Caco-2 (cell line): ENCODE measurements at regions not wholly inside any gene's neighbourhood (a gene's known extent, or its start where the extent isn't known, plus 50 kb on each side); places are given as distances from the start of the nearest gene placed in this dataset.

Experiments used
- BruUV-seq: library from RNA; stranded (reverse); fragments of 400-500 nt; replicated peaks from 2 replicates; lab custom pipeline; 2021; lab: Mats Ljungman, UMichigan
- CTCF ChIA-PET: fragments of 300-600 bp; sonication (Branson Sonifier 250); formaldehyde crosslinking; loops from one replicate; lab custom pipeline; 2022; ENCODE audit warnings: antibody characterized with exemption; lab: Charles Lee
- POLR2A ChIA-PET: fragments of 300-600 bp; sonication (Branson Sonifier 250); formaldehyde crosslinking; loops from one replicate; lab custom pipeline; 2022; ENCODE audit warnings: antibody characterized with exemption; lab: Charles Lee
- DNase-seq, 2 experiments: peaks; one replicate each; pipeline versions ENCODE4 v3.0.0 to v3.0.0-alpha.2; 2020 to 2022
- H3K27me3 ChIP-seq: replicated peaks from 2 replicates; pipeline ENCODE4 v1.6.0; 2011; ENCODE audit warnings: low read length; ENCODE audit not compliant: control insufficient read depth, insufficient read depth
- H3K36me3 ChIP-seq: 2 replicates; pipeline ENCODE4 v1.5.1; 2011; ENCODE audit warnings: low read length; ENCODE audit not compliant: control insufficient read depth, insufficient read depth
- H3K4me1 ChIP-seq: fragments of 250-450 bp; sonication (Bioruptor Pico); 2 replicates; pipeline ENCODE4 v1.5.1; 2020; ENCODE audit warnings: mild to moderate bottlenecking
- H3K4me3 ChIP-seq: 2 replicates; pipeline ENCODE4 v1.5.1; 2011; ENCODE audit warnings: low read depth, mild to moderate bottlenecking, control low read depth, low read length
- H3K9me3 ChIP-seq: fragments of 250-450 bp; sonication (Bioruptor Pico); 2 replicates; pipeline ENCODE4 v1.5.1; 2020; ENCODE audit warnings: mild to moderate bottlenecking, moderate library complexity
- H3K27ac Mint-ChIP-seq: one replicate; pipeline ENCODE4 v1.8.0; 2022; ENCODE audit warnings: mixed read lengths; ENCODE audit not compliant: unreplicated experiment
- H3K27me3 Mint-ChIP-seq: one replicate; pipeline ENCODE4 v1.8.0; 2022; ENCODE audit warnings: mixed read lengths; ENCODE audit not compliant: insufficient read depth, unreplicated experiment
- H3K36me3 Mint-ChIP-seq: one replicate; pipeline ENCODE4 v1.8.0; 2022; ENCODE audit warnings: mild to moderate bottlenecking, mixed read lengths; ENCODE audit not compliant: insufficient read depth, unreplicated experiment
- H3K4me1 Mint-ChIP-seq: one replicate; pipeline ENCODE4 v1.8.0; 2022; ENCODE audit warnings: low read depth, mixed read lengths; ENCODE audit not compliant: unreplicated experiment
- H3K4me3 Mint-ChIP-seq: one replicate; pipeline ENCODE4 v1.8.0; 2022; ENCODE audit warnings: mild to moderate bottlenecking, moderate library complexity, mixed read lengths; ENCODE audit not compliant: unreplicated experiment
- H3K9me3 Mint-ChIP-seq: one replicate; pipeline ENCODE4 v1.8.0; 2022; ENCODE audit warnings: mixed read lengths; ENCODE audit not compliant: unreplicated experiment
- CTCF ChIP-seq, 2 experiments: fragments of 200-600 bp in 1 of 2; IDR thresholded peaks; 1 replicate in 1 of 2; 2 replicates in 1 of 2; pipeline versions ENCODE4 v1.5.1 to v1.8.0; 2011 to 2022; ENCODE audit warnings: antibody characterized with exemption in 1 of 2, control low read depth in 1 of 2, inconsistent platforms in 1 of 2, low read depth in 1 of 2, low read length in 1 of 2, mild to moderate bottlenecking in 1 of 2, moderate library complexity in 1 of 2; ENCODE audit not compliant: insufficient read depth in 1 of 2, severe bottlenecking in 1 of 2, unreplicated experiment in 1 of 2
- intact Hi-C: fragments of 100-400 bp; cut with micrococcal nuclease; formaldehyde crosslinking; loops from one replicate; pipeline ENCODE4 v1.10.0; 2022; ENCODE audit not compliant: unreplicated experiment

- Mint-ChIP-seq H3K36me3 (no peaks in the 10 kb centered on the region), H3K27ac (no peak overlapping the region), H3K9me3 (no peaks in the 10 kb centered on the region), H3K4me1 (no peaks in the 10 kb centered on the region), H3K4me3 (no peak overlapping the region), H3K27me3 (peaks cover 7% of the 10 kb centered on the region)
- ChIA-PET CTCF (no interaction called here), POLR2A (no interaction called here)
- Histone ChIP-seq H3K4me3 (no peak overlapping the region), H3K9me3 (no peaks in the 10 kb centered on the region), H3K27me3 (no peaks in the 10 kb centered on the region; the same call in 1 of the 2 replicates), H3K4me1 (no peaks in the 10 kb centered on the region), H3K36me3 (no peaks in the 10 kb centered on the region)
- intact Hi-C loops, result loop anchor here (1.0 to 2.0 kb wide), 4 partner anchors 19 to 1507 kb away; no protein-coding TSS in a partner anchor
- TF ChIP-seq CTCF (IDR thresholded peaks at IDR 0.05; ENCODE audit: insufficient read depth in 1 of 2, low read depth in 1 of 2, low read length in 1 of 2, severe bottlenecking in 1 of 2, unreplicated experiment in 1 of 2), result no peak
- DNase-seq, result no peak
- BruUV-seq, result no TSS peak
These were observed 68.6 kb upstream of the USP15 start for GRCh38 chr12:62191491-62192179.

GRCh38 chr12:62192180-62192902 is 67.9 kb upstream of the USP15 start:
- Histone ChIP-seq H3K9me3 (no peaks in the 10 kb centered on the region), H3K36me3 (no peaks in the 10 kb centered on the region), H3K4me1 (no peaks in the 10 kb centered on the region), H3K27me3 (no peaks in the 10 kb centered on the region; the same call in 1 of the 2 replicates), H3K4me3 (no peak overlapping the region)
- Mint-ChIP-seq H3K4me1 (no peaks in the 10 kb centered on the region), H3K27me3 (peaks cover 7% of the 10 kb centered on the region), H3K4me3 (no peak overlapping the region), H3K27ac (no peak overlapping the region), H3K36me3 (no peaks in the 10 kb centered on the region), H3K9me3 (no peaks in the 10 kb centered on the region)
- no TSS peak for BruUV-seq
- ChIA-PET CTCF (interaction anchor here (1.3 to 1.5 kb wide), 2 partner anchors 15 to 18 kb away, joined by 4 to 5 read pairs; no protein-coding TSS in a partner anchor), POLR2A (no interaction called here)
- TF ChIP-seq CTCF (IDR thresholded peaks at IDR 0.05; ENCODE audit: insufficient read depth in 1 of 2, low read depth in 1 of 2, low read length in 1 of 2, severe bottlenecking in 1 of 2, unreplicated experiment in 1 of 2), result peak; percentile 58 to 73
- intact Hi-C loops, result loop anchor here (1.0 to 2.0 kb wide), 4 partner anchors 18 to 1508 kb away; no protein-coding TSS in a partner anchor
- peak; percentile 54 to 68 for DNase-seq

- peaks cover 7% of the 10 kb centered on the region for H3K27me3 Mint-ChIP-seq
- H3K4me1 ChIP-seq, result no peaks in the 10 kb centered on the region
- no peak for TF ChIP-seq CTCF (IDR thresholded peaks at IDR 0.05; ENCODE audit: insufficient read depth in 1 of 2, low read depth in 1 of 2, low read length in 1 of 2, severe bottlenecking in 1 of 2, unreplicated experiment in 1 of 2)
- H3K4me3 ChIP-seq, result no peak overlapping the region
- no peaks in the 10 kb centered on the region for H3K9me3 ChIP-seq
- no peaks in the 10 kb centered on the region for H3K36me3 ChIP-seq
- no peak for DNase-seq
- no peaks in the 10 kb centered on the region for H3K4me1 Mint-ChIP-seq
- H3K36me3 Mint-ChIP-seq, result no peaks in the 10 kb centered on the region
- H3K27ac Mint-ChIP-seq, result no peak overlapping the region
- intact Hi-C loops, result loop anchor here (1.0 to 2.0 kb wide), 4 partner anchors 17 to 1508 kb away; no protein-coding TSS in a partner anchor
- H3K4me3 Mint-ChIP-seq, result no peak overlapping the region
- CTCF ChIA-PET, result interaction anchor here (1.3 to 1.5 kb wide), 2 partner anchors 14 to 17 kb away, joined by 4 to 5 read pairs; no protein-coding TSS in a partner anchor
- H3K9me3 Mint-ChIP-seq, result no peaks in the 10 kb centered on the region
- BruUV-seq, result no TSS peak
- H3K27me3 ChIP-seq, result no peaks in the 10 kb centered on the region; the same call in 1 of the 2 replicates
- POLR2A ChIA-PET, result no interaction called here
These were observed 67.3 kb upstream of the USP15 start for GRCh38 chr12:62192903-62193250.
